ENCODE measurements at regions not wholly inside any gene's neighbourhood (a gene's known extent, or its start where the extent isn't known, plus 50 kb on each side); places are given as distances from the start of the nearest gene placed in this dataset.

GRCh38 chr15:31752905-31753304, 277.4 kb upstream of the CHRNA7 start:
- DNase-seq (ENCODE audit: low spot score) = no peak

DNA sequence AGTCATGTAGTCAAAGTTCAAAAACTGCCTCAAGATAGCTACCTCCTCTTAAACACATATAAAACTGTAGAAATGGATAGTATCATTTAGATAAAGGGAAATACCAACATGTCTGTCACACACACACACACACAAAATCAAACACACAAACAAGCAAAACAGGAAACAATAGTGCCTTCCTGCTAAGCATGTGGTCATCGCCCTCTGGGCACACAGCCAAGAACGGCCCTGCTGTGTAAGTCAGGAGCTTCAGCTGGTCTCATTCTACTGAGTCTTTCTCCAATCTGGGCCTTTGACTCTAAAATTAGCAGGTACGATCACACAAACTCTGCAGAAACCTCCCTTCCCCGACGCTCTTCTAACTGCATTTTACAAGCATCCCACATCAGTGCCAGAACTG, 272.2 kb upstream of the CHRNA7 start:
- DNase-seq (ENCODE audit: low spot score) = no peak

GRCh38 chr15:31768055-31768454, 262.3 kb upstream of the CHRNA7 start:
- no peak for DNase-seq (ENCODE audit: low spot score)

DNA sequence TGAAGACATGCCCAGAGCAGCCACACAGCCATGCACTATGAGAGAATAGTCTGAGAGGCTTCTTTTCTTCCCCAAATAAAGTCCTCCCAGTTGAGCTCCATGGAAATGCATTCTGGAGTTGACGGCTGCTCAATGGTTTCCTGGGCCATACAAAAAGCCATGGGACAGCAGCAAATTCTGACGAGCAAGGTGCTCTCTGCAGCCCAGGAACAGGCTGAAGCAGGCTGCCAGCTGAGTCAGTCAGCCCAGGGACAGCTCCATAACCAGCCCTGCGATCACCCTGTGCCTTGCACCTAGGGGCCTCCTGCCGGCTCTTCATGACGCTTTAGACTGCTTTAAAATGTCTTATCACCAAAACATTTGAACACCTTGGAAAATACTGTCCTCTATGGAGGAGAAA, 256.3 kb upstream of the CHRNA7 start:
- no peak for DNase-seq (ENCODE audit: low spot score)

DNA sequence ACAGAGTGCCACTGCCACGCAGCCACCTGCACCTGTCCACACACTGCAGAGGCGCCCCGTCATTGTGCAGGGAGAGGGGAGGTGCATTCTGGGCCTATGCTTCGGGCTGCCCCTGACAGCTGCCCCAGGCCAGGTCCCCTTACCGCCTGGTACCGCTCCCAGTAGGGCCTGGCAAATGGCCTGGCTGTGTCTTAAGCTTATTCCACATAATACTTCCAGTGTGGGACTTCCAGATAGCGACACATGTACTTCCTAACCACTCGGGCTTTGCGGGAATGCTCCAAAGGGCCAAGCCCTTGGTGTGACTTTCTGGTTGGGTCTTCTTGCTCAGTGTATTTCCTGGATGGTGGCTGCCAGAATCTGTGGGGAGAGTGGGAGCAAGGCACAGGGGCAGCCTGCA, 254.3 kb upstream of the CHRNA7 start:
- no peak for DNase-seq (ENCODE audit: low spot score)

DNA sequence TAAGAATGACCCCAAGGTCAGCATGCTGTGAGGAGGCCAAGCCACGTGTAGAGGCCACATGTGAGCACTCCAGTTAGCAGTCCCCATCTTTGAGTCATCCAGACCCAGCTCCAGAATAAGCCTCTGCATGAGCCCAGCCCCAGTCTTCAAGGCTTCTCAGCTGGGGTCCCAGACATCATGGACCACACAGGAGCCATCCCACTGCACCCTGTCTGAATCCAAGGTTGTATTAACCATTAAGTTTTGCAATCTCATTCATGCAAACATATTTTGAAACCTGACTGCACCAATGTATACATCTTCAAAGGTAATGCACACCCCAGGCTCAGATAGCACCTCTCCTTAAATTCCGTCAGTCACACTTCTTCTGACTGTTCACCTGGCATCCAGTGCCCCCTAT, 249.1 kb upstream of the CHRNA7 start:
- DNase-seq (ENCODE audit: low spot score) = no peak

- DNase-seq (ENCODE audit: low spot score) = no peak
Measured at GRCh38 chr15:31782016-31782783, 248.1 kb upstream of the CHRNA7 start.

- DNase-seq (ENCODE audit: low spot score) = no peak
Measured at GRCh38 chr15:31782951-31783350, 247.4 kb upstream of the CHRNA7 start.

GRCh38 chr15:31786360-31786759, 244.0 kb upstream of the CHRNA7 start:
- no peak for DNase-seq (ENCODE audit: low spot score)

DNA sequence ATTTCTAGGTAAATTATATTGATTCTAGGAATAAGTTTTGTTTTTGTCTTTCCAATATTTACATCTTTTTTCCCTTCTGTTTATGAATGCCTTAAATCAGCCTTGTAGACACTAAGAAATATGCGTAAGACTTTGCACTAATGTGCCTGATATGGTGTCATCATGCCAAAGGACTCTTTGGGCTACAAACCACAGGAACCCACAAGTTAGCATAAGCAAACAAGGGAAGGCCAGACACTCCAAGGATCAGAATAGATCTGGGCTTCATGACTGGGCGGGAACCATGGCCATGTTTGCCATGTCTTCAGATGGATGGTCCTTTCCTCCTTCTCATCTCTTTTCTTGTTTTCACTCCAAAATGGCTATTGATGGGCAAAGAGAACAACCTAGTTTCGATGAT, 242.2 kb upstream of the CHRNA7 start:
- DNase-seq (ENCODE audit: low spot score) = no peak

- no peak for DNase-seq (ENCODE audit: low spot score)
Measured at GRCh38 chr15:31792611-31793199, 237.6 kb upstream of the CHRNA7 start.

GRCh38 chr15:31799319-31799714, 231.0 kb upstream of the CHRNA7 start:
- no peak for DNase-seq (ENCODE audit: low spot score)

DNA sequence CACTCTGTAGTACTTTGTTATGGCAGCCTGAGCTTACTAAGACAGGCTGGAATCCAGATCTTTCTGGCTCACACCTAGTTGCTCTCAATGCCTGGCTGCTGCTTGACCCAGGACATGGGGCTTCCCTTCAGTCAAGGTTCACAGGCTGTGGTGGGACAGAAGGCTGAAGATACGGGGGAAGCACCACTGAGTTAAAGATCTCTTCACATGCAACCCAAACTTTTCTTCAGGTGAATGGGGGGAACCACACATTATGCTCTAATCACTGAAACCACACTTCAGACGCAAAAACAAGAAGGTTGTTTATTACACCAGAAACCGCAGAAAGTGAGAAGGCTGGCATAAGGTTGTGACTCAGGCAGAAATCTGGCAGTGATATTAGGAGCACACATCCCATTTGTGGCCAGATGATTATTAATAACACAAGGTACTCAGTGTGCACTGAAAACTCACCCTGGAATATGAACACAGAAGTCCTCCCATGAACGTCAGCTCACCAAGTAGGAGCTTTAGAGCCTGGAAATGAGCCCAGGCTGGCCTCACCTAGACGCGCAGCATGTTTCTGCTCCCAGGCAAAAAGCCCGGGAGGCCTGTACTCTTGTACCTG, 230.5 kb upstream of the CHRNA7 start:
- DNase-seq (ENCODE audit: low spot score) = no peak

- DNase-seq (ENCODE audit: low spot score) = no peak
Measured at GRCh38 chr15:31801152-31801551, 229.2 kb upstream of the CHRNA7 start.

GRCh38 chr15:31802761-31803160, 227.6 kb upstream of the CHRNA7 start:
- DNase-seq (ENCODE audit: low spot score) = no peak

DNA sequence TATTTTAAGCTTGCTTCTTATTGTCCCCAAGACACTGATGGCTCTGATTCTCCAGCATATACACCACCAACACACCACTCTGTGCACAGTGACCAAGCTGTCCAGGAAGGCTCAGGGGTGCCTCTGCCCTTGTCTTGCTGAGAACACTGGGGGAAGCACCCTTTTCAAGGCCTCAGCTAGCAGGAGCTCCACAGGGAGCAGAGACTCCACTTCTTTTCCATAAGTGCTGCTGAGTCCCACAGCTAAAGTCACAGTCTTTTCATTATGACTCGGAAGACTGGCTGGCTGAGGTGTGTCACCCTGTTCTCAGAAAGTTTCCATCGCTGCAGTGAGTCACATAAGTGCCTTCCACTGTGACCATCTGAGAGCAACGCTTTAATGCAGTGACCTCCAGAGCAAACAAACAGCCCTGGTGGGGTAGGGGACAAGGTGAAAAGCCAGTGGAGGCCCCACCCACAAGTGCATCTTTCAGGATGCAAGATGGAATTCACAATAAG, 226.9 kb upstream of the CHRNA7 start:
- DNase-seq (ENCODE audit: low spot score) = no peak

DNA sequence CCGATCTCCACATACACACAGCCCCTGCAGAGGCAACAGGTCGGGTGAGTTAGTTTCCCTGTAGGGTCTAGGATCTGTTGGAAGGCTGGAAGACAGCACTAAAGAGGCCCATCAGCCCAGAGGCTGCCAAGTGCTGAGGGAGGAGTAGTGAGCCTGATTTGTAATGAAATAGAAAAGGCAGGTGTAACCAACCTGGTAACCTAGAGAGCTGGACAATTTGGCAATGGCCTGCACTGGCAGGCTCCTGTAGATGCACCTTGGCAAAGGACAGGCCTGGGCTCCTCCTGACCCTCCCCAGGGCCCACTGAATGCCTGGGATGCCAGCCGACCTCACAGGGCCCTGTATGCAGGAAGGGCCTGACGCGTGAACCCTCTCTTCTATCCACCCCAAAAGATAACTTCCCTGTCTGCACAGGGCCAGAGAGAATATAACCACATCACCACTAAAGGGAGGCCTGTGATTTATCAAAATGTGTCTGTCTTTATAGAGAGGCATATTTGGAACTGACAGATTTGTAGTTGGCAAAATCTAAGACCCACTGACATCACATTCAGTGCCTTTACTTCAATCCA, 225.1 kb upstream of the CHRNA7 start:
- DNase-seq (ENCODE audit: low spot score) = no peak

DNA sequence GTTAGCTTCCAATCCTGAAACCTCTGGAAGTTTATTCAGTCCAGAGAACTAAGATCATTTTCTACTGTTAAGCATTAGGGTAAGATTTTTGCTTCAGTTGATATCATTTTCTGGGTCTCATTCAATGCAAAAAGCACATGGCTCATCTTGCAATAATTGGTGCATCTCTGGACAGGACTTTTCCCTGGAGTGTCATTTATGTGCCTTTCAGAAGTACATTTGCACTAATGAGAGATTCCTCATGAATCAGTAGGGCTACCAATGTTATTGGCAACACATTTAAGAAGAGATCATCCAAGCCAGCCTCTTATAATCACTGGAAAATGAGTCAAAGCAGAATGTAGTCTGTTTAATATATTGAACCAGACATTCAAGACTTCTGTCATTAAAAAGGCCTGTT, 224.2 kb upstream of the CHRNA7 start:
- no peak for DNase-seq (ENCODE audit: low spot score)

DNA sequence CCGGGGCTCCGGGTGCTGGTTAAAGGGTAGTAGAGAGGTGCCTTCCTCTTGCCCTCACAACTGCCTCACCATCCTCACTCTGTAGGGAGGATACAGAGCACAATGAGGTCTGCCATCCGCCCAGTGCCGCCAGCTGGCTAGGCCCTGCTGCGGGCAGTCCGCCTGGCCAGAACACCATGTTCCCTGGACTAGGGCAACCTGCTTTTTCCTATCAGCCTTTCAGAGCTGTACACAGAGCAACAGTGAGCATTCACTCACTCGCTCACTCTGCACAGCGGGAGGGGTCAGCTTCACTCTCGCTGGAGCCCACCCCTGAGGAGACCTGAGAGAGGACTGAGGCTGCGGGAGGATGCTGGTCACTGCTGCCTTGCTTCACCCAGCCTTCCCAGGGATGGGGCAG, 218.7 kb upstream of the CHRNA7 start:
- DNase-seq (ENCODE audit: low spot score) = no peak

- DNase-seq (ENCODE audit: low spot score) = no peak
Measured at GRCh38 chr15:31814082-31814481, 216.2 kb upstream of the CHRNA7 start.

GRCh38 chr15:31815411-31816155, 214.7 kb upstream of the CHRNA7 start:
- DNase-seq (ENCODE audit: low spot score) = no peak

GRCh38 chr15:31822463-31822862, 207.9 kb upstream of the CHRNA7 start:
- DNase-seq (ENCODE audit: low spot score) = no peak
